Stimulated activated effector memory CD8-positive, alpha-beta T cell treated with anti-CD3 and anti-CD28 coated beads, Interleukin-12 subunit alpha, Interleukin-12 subunit beta, amount 100 ng/mL, for 72 hours (primary cell): ENCODE measurements at regions not wholly inside any gene's neighbourhood (a gene's known extent, or its start where the extent isn't known, plus 50 kb on each side); places are given as distances from the start of the nearest gene placed in this dataset.

Experiments
- ATAC-seq: fragments of 150-1000 bp; cut with Tn5 transposase; 2 replicates; pipeline ENCODE4 v1.10.0; 2021
- DNase-seq, 2 donors: peaks; one replicate each; pipeline ENCODE4 v3.0.0; 2021 to 2022; ENCODE audit warnings: low spot score in 2 of 2
- H3K27ac Mint-ChIP-seq: one replicate; pipeline ENCODE4 v1.8.0; 2022; ENCODE audit warnings: mild to moderate bottlenecking, mixed read lengths
- H3K36me3 Mint-ChIP-seq: one replicate; pipeline ENCODE4 v1.8.0; 2022; ENCODE audit warnings: mild to moderate bottlenecking, mixed read lengths
- H3K4me1 Mint-ChIP-seq: one replicate; pipeline ENCODE4 v1.8.0; 2022; ENCODE audit warnings: mixed read lengths
- H3K4me3 Mint-ChIP-seq: one replicate; pipeline ENCODE4 v1.8.0; 2022; ENCODE audit warnings: mild to moderate bottlenecking, mixed read lengths
- H3K9me3 Mint-ChIP-seq: one replicate; pipeline ENCODE4 v1.8.0; 2022; ENCODE audit warnings: mixed read lengths

DNA sequence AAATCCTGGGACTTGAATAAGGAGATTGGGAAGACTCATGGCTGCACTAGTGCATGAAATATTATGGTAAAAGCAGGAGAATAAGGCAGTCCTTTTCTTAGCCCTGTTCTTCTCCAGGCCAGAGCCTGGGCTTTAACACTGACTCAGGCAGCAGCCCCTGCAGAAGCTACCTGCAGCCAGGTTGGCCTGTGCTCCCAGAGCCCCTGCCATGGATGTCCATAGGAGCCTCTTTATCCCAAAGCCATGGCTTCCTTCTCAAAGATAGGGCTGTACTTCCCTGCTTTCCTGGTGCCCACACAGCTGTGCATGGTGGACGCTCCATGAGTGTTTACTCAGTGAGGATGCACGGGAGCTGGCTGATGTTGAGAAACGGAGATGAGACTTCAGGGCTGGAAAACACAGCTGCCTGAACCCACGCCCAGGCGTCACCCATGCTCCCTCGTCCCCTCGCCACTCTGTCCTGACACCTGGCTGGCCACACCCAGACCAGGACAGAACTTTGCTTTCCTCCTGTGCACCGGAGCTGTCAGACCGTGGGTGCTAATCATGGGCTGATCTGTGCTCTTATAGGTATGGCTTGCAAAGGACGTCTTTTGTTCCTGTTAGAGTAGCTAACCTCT lies 135.5 kb downstream of the GLI2 start:
- H3K27ac Mint-ChIP-seq = no peak overlapping the region
- no peak overlapping the region for H3K4me3 Mint-ChIP-seq
- H3K36me3 Mint-ChIP-seq = no peaks in the 10 kb centered on the region

DNA sequence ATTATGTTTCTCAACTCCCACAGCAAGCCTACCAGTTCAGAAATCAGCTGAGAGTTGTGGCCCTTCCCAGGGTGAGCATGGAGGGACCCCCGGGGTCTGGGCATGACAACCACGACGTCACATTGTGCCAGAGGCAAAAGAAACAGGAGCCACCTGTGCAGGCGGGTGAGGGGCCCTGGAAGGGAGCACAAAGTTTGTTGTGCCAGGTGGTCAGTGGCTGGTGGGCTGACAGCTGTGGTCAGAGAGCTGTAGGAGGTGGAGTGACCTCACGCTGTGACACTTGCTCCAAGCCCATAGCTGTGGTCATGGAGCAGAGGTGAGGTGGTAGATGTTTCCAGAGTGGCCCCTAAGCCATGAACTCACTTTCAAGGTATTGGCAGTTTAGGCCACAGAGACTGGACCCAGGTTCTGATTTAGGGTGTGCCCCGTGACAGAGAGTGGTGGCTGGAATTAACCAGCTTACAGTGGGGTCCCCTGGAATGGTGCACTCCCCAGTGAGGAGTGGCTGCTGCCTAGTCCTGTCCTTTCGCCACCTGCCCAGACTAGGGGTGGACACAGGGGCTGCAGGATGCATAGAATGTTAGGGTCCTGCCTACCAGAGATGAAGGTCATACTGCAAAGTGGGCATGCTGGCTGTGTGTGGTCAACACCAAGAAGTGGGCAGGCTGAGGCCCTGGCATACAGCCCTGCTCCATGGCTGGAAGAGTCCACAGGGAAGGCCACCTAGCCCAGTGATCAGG lies 136.4 kb downstream of the GLI2 start:
- no peak overlapping the region for H3K27ac Mint-ChIP-seq
- DNase-seq (no peak), ATAC-seq (no peak)
- H3K36me3 Mint-ChIP-seq = no peaks in the 10 kb centered on the region
- H3K4me1 Mint-ChIP-seq = no peaks in the 10 kb centered on the region
- no peak overlapping the region for H3K4me3 Mint-ChIP-seq
- no peaks in the 10 kb centered on the region for H3K9me3 Mint-ChIP-seq

More for the DNA sequence above, 135.5 kb downstream of the GLI2 start:
- Mint-ChIP-seq H3K9me3 (no peaks in the 10 kb centered on the region), H3K4me1 (no peaks in the 10 kb centered on the region)
- ATAC-seq = no peak
- DNase-seq = no peak

GRCh38 chr2:120873958-120874887 lies 138.6 kb downstream of the GLI2 start:
- H3K27ac Mint-ChIP-seq = no peak overlapping the region
- ATAC-seq = no peak
- no peak overlapping the region for H3K4me3 Mint-ChIP-seq
- H3K4me1 Mint-ChIP-seq = no peaks in the 10 kb centered on the region
- no peaks in the 10 kb centered on the region for H3K36me3 Mint-ChIP-seq
- H3K9me3 Mint-ChIP-seq = no peaks in the 10 kb centered on the region
- no peak for DNase-seq

DNA sequence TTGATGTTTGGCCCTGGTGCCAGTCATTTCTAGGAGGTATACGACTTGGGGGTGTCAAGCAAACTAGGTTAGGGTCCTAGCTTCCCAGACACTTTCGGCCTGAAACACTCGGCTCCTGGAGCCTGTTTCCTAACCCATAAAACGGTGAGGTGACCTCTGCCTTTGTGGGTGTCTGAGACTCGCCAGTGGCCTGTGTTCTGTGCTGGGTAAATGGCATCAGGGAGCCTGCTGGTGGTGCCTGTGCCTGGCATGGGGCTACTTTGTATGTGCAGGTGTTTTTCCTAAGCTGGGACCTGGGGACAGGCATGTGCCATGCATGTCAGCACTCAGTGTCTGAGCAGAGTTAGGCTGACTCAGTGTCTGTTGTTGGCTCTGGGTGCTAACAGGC lies 139.2 kb downstream of the GLI2 start:
- no peaks in the 10 kb centered on the region for H3K9me3 Mint-ChIP-seq
- no peak overlapping the region for H3K4me3 Mint-ChIP-seq
- ATAC-seq (no peak), DNase-seq (no peak)
- H3K27ac Mint-ChIP-seq = no peak overlapping the region
- no peaks in the 10 kb centered on the region for H3K4me1 Mint-ChIP-seq
- H3K36me3 Mint-ChIP-seq = no peaks in the 10 kb centered on the region

DNA sequence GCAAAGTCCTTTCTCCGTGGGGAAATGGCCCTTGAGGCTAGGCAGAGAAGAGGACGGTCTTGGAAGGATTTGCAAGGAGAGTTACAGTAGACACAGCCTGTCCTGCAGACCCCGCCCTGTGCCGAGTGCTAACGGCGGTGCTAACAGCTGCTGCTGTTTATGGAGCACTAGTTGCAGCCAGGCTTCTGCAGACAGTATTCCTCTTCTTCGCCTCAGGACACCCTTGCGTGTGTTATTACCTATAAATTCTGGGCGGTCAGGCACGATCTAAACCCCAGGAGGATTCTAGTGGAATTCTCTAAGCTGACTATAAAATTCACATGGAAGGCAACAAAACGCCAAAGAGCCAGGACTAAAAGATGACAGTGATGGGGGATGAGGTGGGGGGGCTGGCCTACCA lies 139.8 kb downstream of the GLI2 start:
- Mint-ChIP-seq H3K4me1 (no peaks in the 10 kb centered on the region), H3K4me3 (no peak overlapping the region), H3K9me3 (no peaks in the 10 kb centered on the region)

GRCh38 chr2:120876526-120877280 lies 141.0 kb downstream of the GLI2 start:
- Mint-ChIP-seq H3K4me1 (no peaks in the 10 kb centered on the region), H3K9me3 (no peaks in the 10 kb centered on the region), H3K36me3 (no peaks in the 10 kb centered on the region), H3K4me3 (no peak overlapping the region), H3K27ac (no peak overlapping the region)
- no peak for DNase-seq
- ATAC-seq = peak; percentile 14

More for the DNA sequence above, 139.8 kb downstream of the GLI2 start:
- DNase-seq = no peak
- ATAC-seq = no peak
- H3K36me3 Mint-ChIP-seq = no peaks in the 10 kb centered on the region
- H3K27ac Mint-ChIP-seq = no peak overlapping the region

DNA sequence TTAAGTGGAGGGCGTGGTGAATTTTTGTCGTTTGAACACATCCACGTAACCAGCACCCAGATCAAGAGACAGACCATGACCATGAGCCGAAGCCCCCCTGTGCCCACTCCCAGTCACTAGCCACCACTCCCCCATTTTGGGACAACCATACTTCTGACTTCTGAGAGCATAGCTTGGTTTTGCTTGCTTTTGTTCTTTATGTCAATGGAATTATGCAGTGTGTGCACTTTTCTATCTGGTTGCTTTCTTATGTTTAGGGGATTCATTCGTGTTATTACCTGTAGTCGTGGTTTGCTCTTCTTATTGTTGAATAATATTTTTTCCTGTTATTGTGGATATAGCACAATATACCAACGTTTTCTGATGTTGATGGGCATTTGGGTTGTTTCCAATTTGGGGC lies 141.7 kb downstream of the GLI2 start:
- H3K4me1 Mint-ChIP-seq = no peaks in the 10 kb centered on the region
- no peaks in the 10 kb centered on the region for H3K36me3 Mint-ChIP-seq
- no peak overlapping the region for H3K4me3 Mint-ChIP-seq
- H3K9me3 Mint-ChIP-seq = no peaks in the 10 kb centered on the region
- H3K27ac Mint-ChIP-seq = no peak overlapping the region
- no peak for DNase-seq
- ATAC-seq = no peak

DNA sequence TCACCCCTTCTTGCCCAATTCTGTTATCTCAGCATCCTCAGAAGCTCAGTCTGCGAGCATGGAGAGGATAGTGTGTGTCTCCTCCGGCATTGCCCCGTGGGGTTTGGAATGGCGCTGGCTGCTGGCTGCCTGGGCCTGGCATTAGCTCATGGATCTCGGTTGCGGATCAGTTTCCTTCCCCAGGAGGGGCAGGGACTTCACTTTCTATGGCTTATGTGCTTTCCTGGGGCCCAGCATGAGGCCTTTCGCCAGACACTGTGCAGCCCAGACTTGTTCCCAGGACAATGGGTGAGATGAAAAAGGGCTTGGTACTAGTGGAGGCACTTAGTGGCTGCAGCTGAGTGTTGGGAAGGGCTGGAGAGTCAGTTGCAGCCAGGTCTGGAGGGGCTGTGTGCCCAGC lies 143.3 kb downstream of the GLI2 start:
- ATAC-seq (no peak), DNase-seq (no peak)
- H3K9me3 Mint-ChIP-seq = no peaks in the 10 kb centered on the region
- no peaks in the 10 kb centered on the region for H3K36me3 Mint-ChIP-seq
- no peaks in the 10 kb centered on the region for H3K4me1 Mint-ChIP-seq
- no peak overlapping the region for H3K27ac Mint-ChIP-seq
- no peak overlapping the region for H3K4me3 Mint-ChIP-seq

- Mint-ChIP-seq H3K9me3 (no peaks in the 10 kb centered on the region), H3K4me3 (no peak overlapping the region), H3K4me1 (no peaks in the 10 kb centered on the region), H3K27ac (no peak overlapping the region), H3K36me3 (no peaks in the 10 kb centered on the region)
- DNase-seq = no peak
- ATAC-seq = no peak
These were observed 144.0 kb downstream of the GLI2 start for GRCh38 chr2:120879431-120880295.

- Mint-ChIP-seq H3K9me3 (no peaks in the 10 kb centered on the region), H3K36me3 (no peaks in the 10 kb centered on the region), H3K27ac (no peak overlapping the region), H3K4me1 (no peaks in the 10 kb centered on the region), H3K4me3 (no peak overlapping the region)
- ATAC-seq = no peak
- DNase-seq = no peak
These were observed 144.7 kb downstream of the GLI2 start for GRCh38 chr2:120880381-120880780.

GRCh38 chr2:120881981-120882788 lies 146.5 kb downstream of the GLI2 start:
- Mint-ChIP-seq H3K9me3 (no peaks in the 10 kb centered on the region), H3K36me3 (no peaks in the 10 kb centered on the region), H3K4me1 (no peaks in the 10 kb centered on the region), H3K27ac (no peak overlapping the region), H3K4me3 (no peak overlapping the region)
- ATAC-seq (peak; percentile 12), DNase-seq (no peak)

DNA sequence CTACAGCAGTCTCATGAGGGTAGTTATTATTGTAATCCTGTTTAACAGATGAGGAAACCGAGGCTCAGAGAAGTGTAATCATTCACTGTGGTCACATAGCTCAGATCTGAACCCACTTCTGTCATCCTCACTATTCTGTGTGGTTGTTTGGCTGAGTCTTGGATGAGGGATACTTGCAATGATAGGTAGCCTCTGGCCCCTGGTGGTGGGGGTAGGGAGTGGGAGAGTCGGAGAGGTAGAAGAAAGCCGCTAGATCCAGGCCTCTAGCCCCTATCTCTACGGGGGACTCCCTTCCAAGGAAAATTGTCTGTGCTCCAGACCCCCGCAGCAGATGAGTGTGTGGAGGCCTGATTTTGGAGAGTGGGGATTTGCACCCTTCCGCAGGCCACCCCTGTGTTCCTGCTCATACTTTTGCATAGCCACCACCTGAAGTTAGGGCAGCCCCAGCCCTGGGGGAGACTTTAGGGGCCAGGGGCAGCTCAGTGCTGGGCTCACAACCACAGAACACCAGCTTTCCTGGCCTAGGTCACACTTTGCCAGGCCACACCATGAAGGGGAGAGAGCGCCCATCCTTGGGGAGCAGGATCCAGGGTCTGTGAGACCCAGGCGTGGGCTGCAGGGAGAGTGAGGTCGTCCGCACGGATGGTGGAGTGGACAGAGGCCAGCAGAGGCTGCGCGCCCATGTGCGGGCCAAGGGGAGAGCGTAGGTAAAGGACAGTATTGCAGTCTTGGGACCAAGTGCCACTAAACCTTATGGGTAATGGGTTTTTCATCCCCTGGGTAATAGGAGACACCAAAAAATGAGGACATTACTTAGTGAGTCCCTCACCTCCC lies 148.2 kb downstream of the GLI2 start:
- DNase-seq = no peak
- H3K27ac Mint-ChIP-seq = no peak overlapping the region
- H3K4me1 Mint-ChIP-seq = no peaks in the 10 kb centered on the region
- H3K36me3 Mint-ChIP-seq = no peaks in the 10 kb centered on the region
- H3K9me3 Mint-ChIP-seq = no peaks in the 10 kb centered on the region
- ATAC-seq = no peak
- no peak overlapping the region for H3K4me3 Mint-ChIP-seq
